ENCODE measurements at regions not wholly inside any gene's neighbourhood (a gene's known extent, or its start where the extent isn't known, plus 50 kb on each side); places are given as distances from the start of the nearest gene placed in this dataset.

DNA sequence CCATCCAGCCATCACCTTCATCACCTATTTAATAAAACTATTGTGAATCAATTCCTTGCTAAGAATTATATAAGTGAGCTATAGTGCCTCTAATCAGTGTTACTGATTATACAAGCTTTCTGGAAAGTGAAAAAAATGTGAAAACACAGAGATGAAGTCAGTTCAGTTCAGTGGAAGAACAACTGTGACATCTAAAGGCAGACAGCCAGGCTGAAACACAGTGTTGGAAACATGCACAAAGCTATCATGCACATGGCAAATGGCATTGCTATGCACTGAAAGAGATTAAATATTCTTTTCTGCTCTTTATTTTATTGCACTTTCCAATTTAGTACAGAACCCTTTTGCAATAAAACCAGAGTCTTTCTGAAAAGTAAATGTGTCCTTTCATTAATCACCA, 294.0 kb downstream of the RBM26 start:
- ATAC-seq (no peak), DNase-seq (no peak)
- intact Hi-C loops (cut with DNase I), result no loop called here
- Histone ChIP-seq H3K27ac (no peak overlapping the region), H3K4me3 (no peak overlapping the region), H3K27me3 (no peaks in the 10 kb centered on the region), H3K36me3 (no peaks in the 10 kb centered on the region), H3K4me1 (no peaks in the 10 kb centered on the region), H3K9me3 (peaks cover 0 to 6% (median 0%) of the 10 kb centered on the region in 11 donors)
- TF ChIP-seq, protein P1, sequence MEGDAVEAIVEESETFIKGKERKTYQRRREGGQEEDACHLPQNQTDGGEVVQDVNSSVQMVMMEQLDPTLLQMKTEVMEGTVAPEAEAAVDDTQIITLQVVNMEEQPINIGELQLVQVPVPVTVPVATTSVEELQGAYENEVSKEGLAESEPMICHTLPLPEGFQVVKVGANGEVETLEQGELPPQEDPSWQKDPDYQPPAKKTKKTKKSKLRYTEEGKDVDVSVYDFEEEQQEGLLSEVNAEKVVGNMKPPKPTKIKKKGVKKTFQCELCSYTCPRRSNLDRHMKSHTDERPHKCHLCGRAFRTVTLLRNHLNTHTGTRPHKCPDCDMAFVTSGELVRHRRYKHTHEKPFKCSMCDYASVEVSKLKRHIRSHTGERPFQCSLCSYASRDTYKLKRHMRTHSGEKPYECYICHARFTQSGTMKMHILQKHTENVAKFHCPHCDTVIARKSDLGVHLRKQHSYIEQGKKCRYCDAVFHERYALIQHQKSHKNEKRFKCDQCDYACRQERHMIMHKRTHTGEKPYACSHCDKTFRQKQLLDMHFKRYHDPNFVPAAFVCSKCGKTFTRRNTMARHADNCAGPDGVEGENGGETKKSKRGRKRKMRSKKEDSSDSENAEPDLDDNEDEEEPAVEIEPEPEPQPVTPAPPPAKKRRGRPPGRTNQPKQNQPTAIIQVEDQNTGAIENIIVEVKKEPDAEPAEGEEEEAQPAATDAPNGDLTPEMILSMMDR (IDR thresholded peaks at IDR 0.05), result no peak

DNA sequence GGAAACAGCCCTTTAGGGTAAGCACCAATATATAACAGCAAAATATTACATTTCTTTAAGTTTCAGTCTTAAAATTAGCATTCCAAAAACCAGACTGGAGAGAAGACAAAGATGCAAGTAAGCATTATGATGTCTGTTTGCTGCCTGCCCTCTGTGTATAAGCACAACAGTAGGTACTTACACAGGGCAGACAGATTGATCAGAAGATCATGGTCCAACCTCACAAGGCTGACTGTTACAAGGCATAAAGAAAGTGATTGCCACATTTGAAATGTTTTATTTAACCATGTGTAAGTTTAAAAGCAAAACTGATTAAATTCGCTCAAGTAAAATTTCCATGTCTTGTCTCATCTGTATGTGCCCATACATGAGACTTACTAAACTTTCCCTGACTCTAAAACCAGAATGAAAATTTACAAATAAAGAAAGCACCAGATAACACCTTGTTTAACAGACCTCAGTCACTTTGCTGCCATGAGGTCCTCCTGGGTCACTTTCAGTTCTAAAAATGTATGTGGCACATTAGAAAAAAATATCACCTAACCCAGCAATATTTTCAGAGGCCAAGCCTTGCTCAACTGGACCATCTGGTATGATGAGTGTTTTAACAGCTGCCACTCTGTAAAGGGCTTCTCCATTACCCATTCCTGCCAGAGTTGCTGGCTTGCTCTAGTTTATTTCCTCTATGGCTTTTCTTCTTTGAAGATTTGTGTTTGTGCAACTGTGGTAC, 297.0 kb downstream of the RBM26 start:
- Histone ChIP-seq H3K27ac (no peak overlapping the region), H3K36me3 (no peaks in the 10 kb centered on the region), H3K9me3 (peaks cover 0 to under 1% (median 0%) of the 10 kb centered on the region in 11 donors), H3K27me3 (no peaks in the 10 kb centered on the region), H3K4me1 (no peaks in the 10 kb centered on the region), H3K4me3 (no peak overlapping the region)
- DNase-seq (no peak), ATAC-seq (no peak)
- WGBS, 2 donors, result 77 to 83% methylated on average over 1 of the region's 1 CpG
- TF ChIP-seq, protein P1 (IDR thresholded peaks at IDR 0.05), result no peak
- intact Hi-C loops (cut with DNase I), result no loop called here

DNA sequence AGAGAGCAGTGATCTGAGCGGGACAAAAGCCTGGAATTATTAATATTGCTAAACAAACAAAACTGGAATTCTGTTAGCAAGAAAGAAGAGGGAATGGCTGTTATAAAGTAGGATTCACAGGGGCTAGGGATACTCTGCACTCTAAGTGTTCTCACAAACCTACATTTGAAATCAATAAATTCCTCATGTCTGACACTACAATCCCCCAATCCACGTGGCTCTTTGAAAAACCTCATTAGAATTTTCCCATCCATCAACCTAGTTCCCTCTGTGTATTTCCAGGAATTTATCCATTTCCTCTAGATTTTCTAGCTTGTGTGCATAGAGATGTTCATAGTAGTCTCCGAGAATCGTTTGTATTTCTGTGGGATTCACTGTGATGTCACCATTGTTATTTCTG, 307.5 kb downstream of the RBM26 start:
- TF ChIP-seq, protein P1 (IDR thresholded peaks at IDR 0.05), result no peak
- DNase-seq (no peak), ATAC-seq (no peak)
- H3K27me3 ChIP-seq, result no peaks in the 10 kb centered on the region
- H3K9me3 ChIP-seq, result no peaks in the 10 kb centered on the region
- no peak overlapping the region for H3K27ac ChIP-seq
- no peaks in the 10 kb centered on the region for H3K4me1 ChIP-seq
- intact Hi-C loops (cut with DNase I), result no loop called here
- H3K4me3 ChIP-seq, result no peak overlapping the region
- no peaks in the 10 kb centered on the region for H3K36me3 ChIP-seq
- 51 to 58% methylated on average over 4 of the region's 4 CpGs for WGBS, 2 donors

DNA sequence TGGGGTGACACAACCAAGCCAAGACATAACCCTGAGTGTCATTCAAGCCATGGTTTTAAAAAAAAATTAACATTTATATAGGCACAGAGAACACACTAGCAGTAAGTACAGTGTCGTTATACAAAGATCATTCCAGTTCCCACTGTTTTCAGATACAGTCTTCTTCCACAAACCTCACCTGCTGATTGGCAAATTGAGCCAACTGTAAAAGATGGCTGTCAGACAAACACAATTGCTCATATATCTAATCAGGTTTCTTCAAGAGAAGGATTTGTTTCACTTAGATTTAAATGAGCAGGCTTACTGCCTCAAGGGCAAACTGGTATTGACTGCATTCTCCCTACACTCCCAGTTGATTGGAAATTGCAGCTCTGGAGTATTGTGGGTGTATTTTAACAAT, 308.9 kb downstream of the RBM26 start:
- 61 to 73% methylated on average over 1 of the region's 1 CpG for WGBS, 2 donors
- Histone ChIP-seq H3K4me1 (no peaks in the 10 kb centered on the region), H3K27me3 (no peaks in the 10 kb centered on the region), H3K4me3 (no peak overlapping the region), H3K27ac (no peak overlapping the region), H3K9me3 (peaks cover 0 to 3% (median 0%) of the 10 kb centered on the region in 11 donors), H3K36me3 (no peaks in the 10 kb centered on the region)
- no peak for DNase-seq
- intact Hi-C loops (cut with DNase I), result no loop called here
- no peak for ATAC-seq
- TF ChIP-seq, protein P1 (IDR thresholded peaks at IDR 0.05), result no peak
